Lower leg skin (tissue), 3 donors: ENCODE measurements at regions not wholly inside any gene's neighbourhood (a gene's known extent, or its start where the extent isn't known, plus 50 kb on each side); places are given as distances from the start of the nearest gene placed in this dataset.

Source experiments
- CTCF ChIP-seq, 3 donors: fragments of 450-650 bp; IDR thresholded peaks; one replicate each; pipeline ENCODE4 v1.5.1; 2016; ENCODE audit warnings: antibody characterized with exemption in 3 of 3, mild to moderate bottlenecking in 3 of 3, moderate library complexity in 2 of 3
- POLR2A ChIP-seq, 2 donors: fragments of 450-650 bp; IDR thresholded peaks; one replicate each; pipeline ENCODE4 v1.6.1; 2016 to 2017; ENCODE audit warnings: antibody characterized with exemption in 2 of 2, mild to moderate bottlenecking in 1 of 2, moderate library complexity in 1 of 2

GRCh38 chr2:143823876-143824275 is 694.7 kb downstream of the ARHGAP15 start:
- TF ChIP-seq CTCF (IDR thresholded peaks at IDR 0.05) (no peak), POLR2A (IDR thresholded peaks at IDR 0.05) (no peak)
